ENCODE measurements at regions not wholly inside any gene's neighbourhood (a gene's known extent, or its start where the extent isn't known, plus 50 kb on each side); places are given as distances from the start of the nearest gene placed in this dataset.

- TF ChIP-seq CTCF (conservative IDR thresholded peaks at IDR 0.05) (no peak), ZFX (IDR thresholded peaks at IDR 0.05) (no peak)
Measured at GRCh38 chr12:94062194-94062593, 86.2 kb upstream of the PLXNC1 start.

All from C4-2B (cell line).